SU-DHL-6 (cell line): ENCODE measurements at regions not wholly inside any gene's neighbourhood (a gene's known extent, or its start where the extent isn't known, plus 50 kb on each side); places are given as distances from the start of the nearest gene placed in this dataset.

Source experiments
- CTCF ChIP-seq: fragments of 200-600 bp; sonication (generic); IDR thresholded peaks from one replicate; pipeline ENCODE4 v1.5.1; 2017; ENCODE audit warnings: antibody characterized with exemption, mild to moderate bottlenecking, low read length, moderate library complexity; ENCODE audit not compliant: insufficient read depth, poor library complexity, severe bottlenecking
- EZH2phosphoT487 ChIP-seq: fragments of 200-600 bp; sonication (generic), shearing (Covaris generic); conservative IDR thresholded peaks from 2 replicates; pipeline ENCODE4 v1.6.1; 2018; ENCODE audit warnings: mild to moderate bottlenecking, antibody characterized with exemption, low read length, moderate library complexity, mixed read lengths

DNA sequence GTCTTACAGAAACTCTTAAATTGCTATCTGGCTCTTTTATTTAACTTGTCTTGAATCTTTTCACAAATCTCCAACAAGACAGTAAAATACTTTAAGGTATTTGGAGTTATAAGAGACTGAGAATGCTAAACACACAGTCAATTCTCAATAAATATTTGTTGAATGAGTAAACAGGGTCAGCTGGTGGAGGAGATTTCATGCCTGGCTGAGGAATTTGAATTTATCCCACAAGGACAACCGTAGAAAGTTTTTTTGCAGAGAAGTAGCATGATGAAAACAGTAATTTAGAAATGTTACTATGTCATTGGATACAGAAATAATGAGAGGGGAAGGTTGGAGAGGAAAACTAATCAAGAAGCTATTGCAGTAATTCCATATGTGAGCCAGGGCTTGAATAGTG lies 1223.7 kb downstream of the PCDH17 start:
- TF ChIP-seq CTCF (no peak), EZH2phosphoT487 (no peak)
